GM12874 (cell line): ENCODE measurements at regions not wholly inside any gene's neighbourhood (a gene's known extent, or its start where the extent isn't known, plus 50 kb on each side); places are given as distances from the start of the nearest gene placed in this dataset.

Source experiments
- TF ChIP-seq, protein P1 (sequence below): IDR thresholded peaks from 2 replicates; pipeline ENCODE4 v1.5.1; 2011; ENCODE audit warnings: low read depth, mild to moderate bottlenecking, control low read depth, low read length, moderate library complexity; ENCODE audit not compliant: insufficient read depth

DNA sequence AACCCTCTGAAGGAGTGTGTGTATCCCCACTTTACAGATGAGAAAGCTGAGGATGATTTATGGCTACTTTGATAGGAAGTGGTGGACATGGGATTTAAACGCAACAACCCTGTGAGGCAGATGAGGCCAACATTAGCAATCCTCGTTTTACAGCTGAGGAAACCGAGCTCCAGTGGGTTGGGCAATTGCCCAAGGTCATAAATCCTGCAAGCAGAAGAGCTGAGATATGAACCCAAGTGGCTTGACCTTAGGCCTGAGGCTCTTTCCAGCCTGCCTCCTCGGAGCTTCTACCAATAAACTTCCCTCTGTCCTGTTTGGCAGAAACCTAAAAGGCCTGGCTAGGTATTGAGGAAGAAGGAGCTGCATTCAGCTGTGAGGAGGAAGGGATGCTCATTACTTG is 185.5 kb upstream of the RBPJ start:
- TF ChIP-seq, protein P1, sequence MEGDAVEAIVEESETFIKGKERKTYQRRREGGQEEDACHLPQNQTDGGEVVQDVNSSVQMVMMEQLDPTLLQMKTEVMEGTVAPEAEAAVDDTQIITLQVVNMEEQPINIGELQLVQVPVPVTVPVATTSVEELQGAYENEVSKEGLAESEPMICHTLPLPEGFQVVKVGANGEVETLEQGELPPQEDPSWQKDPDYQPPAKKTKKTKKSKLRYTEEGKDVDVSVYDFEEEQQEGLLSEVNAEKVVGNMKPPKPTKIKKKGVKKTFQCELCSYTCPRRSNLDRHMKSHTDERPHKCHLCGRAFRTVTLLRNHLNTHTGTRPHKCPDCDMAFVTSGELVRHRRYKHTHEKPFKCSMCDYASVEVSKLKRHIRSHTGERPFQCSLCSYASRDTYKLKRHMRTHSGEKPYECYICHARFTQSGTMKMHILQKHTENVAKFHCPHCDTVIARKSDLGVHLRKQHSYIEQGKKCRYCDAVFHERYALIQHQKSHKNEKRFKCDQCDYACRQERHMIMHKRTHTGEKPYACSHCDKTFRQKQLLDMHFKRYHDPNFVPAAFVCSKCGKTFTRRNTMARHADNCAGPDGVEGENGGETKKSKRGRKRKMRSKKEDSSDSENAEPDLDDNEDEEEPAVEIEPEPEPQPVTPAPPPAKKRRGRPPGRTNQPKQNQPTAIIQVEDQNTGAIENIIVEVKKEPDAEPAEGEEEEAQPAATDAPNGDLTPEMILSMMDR: no peak

DNA sequence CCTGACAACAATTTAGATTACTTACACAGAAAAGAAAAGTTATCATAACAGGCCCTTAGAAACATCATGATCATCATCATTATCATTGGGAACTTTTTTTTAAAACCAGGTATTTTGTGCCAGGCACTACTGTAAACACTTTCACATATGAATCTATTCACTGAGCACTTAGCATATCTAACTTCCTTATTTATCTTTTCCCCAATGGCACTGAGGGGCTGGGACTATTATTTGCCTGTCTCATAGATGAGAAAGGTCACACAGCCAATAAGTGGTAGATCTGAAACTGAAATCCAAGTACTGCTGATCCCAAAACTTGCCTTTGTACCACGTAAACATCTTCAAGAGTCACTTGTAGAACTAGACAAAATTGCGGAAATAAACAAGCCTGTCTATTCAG is 184.2 kb upstream of the RBPJ start:
- TF ChIP-seq, protein P1: no peak

DNA sequence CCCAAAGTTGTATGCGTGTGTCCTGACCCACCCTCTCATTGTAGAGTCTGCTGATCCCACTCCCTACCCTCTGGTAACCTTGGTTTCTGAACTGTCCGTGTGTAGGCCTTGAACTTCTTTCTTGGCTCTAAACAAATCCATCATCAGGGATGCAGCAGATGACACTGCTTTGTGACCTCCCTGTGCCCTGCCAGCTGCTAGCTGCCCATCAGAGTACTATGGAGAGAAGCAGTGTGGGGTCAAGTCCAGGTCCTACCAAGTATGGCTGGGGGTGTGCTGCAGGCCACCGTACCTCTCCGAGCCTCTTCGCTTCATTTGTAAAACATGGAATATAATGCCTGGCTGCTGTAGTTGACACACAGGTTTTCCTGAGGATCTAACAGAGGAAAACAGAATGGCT is 183.5 kb upstream of the RBPJ start:
- TF ChIP-seq, protein P1: no peak

DNA sequence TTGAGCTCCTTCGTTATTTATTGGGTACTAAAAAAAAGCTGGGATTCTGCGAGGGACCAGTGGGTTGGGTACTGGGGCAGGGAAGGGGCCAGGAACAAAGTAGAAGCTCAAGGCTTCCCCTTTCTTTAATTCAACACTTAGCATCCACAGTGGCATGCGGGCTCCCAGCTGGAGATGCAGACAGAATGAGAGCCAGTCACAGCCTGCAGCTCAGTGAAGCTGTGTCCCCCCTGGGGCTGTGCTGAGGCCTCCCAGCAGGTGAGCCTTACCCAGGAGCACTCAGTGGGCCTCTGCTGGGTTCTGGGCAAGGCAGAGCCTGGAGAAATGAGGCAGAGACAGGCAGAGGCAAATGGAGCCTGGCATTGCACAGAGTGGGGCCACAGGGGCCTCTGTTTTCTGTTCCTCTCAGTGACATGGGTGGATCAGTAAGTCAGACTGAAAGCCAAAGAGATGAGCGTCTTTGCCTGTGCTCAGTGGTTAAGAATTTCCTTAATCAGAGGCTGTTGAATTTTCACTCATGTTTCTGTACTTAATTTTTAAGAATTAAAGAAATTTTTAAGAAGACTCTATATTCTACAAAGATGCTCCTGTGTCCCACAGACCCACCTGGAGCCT is 181.4 kb upstream of the RBPJ start:
- TF ChIP-seq, protein P1: no peak

- TF ChIP-seq, protein P1: no peak
Measured at GRCh38 chr4:26140150-26140898, 180.5 kb upstream of the RBPJ start.

DNA sequence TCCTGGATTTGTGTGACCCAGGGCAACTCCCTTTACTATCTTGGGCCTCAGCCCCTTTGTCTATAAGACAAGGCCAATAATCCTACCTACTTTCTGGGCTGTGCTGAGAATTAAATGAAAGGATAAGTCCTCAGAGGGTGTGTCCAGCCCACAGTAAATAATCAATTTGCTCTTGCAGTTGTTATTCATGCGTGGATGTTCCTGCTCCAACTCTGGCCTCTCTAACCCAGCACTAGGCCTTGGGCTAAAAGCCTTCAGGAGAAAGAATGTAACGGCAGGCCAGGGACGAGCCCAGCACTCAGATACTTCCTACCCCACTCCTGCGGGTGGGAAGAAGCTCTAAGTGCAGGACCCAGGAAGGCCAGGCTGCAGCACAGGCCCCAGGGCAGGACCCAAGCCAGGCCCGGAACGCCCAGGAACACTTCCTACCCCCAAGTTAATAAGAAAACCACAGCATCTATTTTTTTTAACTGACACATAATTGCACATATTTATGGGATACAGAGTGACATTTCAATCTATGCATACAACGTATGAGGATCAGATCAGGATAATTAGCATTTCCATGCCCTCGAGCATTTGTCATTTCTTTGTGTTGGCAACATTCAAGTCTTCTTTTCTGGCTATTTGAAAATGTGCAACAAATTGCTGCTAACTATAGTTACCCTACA is 179.6 kb upstream of the RBPJ start:
- TF ChIP-seq, protein P1: no peak

GRCh38 chr4:26141911-26142638 is 178.7 kb upstream of the RBPJ start:
- TF ChIP-seq, protein P1: no peak
